Ovary (tissue), 3 donors: ENCODE measurements at regions not wholly inside any gene's neighbourhood (a gene's known extent, or its start where the extent isn't known, plus 50 kb on each side); places are given as distances from the start of the nearest gene placed in this dataset.

Experiments used
- CTCF ChIP-seq, 3 donors: fragments of 450-650 bp in 2 of 3; fragments of 200-600 bp in 1 of 3; IDR thresholded peaks; one replicate each; pipeline versions ENCODE4 v1.5.1 to v1.8.0; 2016 to 2022; ENCODE audit warnings: antibody characterized with exemption in 3 of 3, mild to moderate bottlenecking in 1 of 3
- POLR2A ChIP-seq: fragments of 450-650 bp; IDR thresholded peaks from one replicate; pipeline ENCODE4 v1.6.1; 2017; ENCODE audit warnings: antibody characterized with exemption, mild to moderate bottlenecking, moderate library complexity
- donor health status: DM: no; HTN: no; CAD: no.

- no peak for TF ChIP-seq CTCF (IDR thresholded peaks at IDR 0.05)
- no peak for TF ChIP-seq POLR2A
Observed at GRCh38 chr4:151859641-151860040, 98.8 kb upstream of the GATB start.
